Hematopoietic multipotent progenitor cell treated with erythropoietin and hydrocortisone succinate and interleukin-3 and kit ligand, for 8 days (in vitro differentiated cells): ENCODE measurements at regions not wholly inside any gene's neighbourhood (a gene's known extent, or its start where the extent isn't known, plus 50 kb on each side); places are given as distances from the start of the nearest gene placed in this dataset.
"Not testable (repeated sequence)": the region's sequence is repeated elsewhere in the genome, so short reads cannot be mapped to it uniquely, and the experiment has no call there.

Experiments used
- DNase-seq: peaks from one replicate; pipeline ENCODE4 v3.0.0-alpha.2; 2015

- not testable (repeated sequence) for DNase-seq
These were observed 72.4 kb downstream of the HNRNPD start for GRCh38 chr4:82301390-82301789.

- DNase-seq: peak; percentile 48
These were observed 80.5 kb downstream of the HNRNPD start for GRCh38 chr4:82293304-82293703.

GRCh38 chr4:82287720-82288119, 86.1 kb downstream of the HNRNPD start:
- no peak for DNase-seq

- DNase-seq: peak; percentile 99
These were observed 88.7 kb downstream of the HNRNPD start for GRCh38 chr4:82284858-82285805.

- no peak for DNase-seq
These were observed 89.3 kb downstream of the HNRNPD start for GRCh38 chr4:82284475-82284857.

- no peak for DNase-seq
These were observed 90.9 kb downstream of the HNRNPD start for GRCh38 chr4:82282875-82283274.

- not testable (repeated sequence) for DNase-seq
These were observed 94.2 kb downstream of the HNRNPD start for GRCh38 chr4:82279550-82279949.

- no peak for DNase-seq
These were observed 97.5 kb downstream of the HNRNPD start for GRCh38 chr4:82276332-82276640.

- no peak for DNase-seq
These were observed 98.1 kb downstream of the HNRNPD start for GRCh38 chr4:82275431-82276331.

GRCh38 chr4:82274700-82275099, 99.1 kb downstream of the HNRNPD start:
- DNase-seq: not testable (repeated sequence)

GRCh38 chr4:82272523-82272922, 101.3 kb downstream of the HNRNPD start:
- not testable (repeated sequence) for DNase-seq

GRCh38 chr4:82271915-82272480, 101.8 kb downstream of the HNRNPD start:
- DNase-seq: not testable (repeated sequence)

- no peak for DNase-seq
These were observed 105.0 kb downstream of the HNRNPD start for GRCh38 chr4:82268826-82269193.

- DNase-seq: peak; percentile 53
These were observed 105.6 kb downstream of the HNRNPD start for GRCh38 chr4:82268050-82268825.

- no peak for DNase-seq
These were observed 106.3 kb downstream of the HNRNPD start for GRCh38 chr4:82267506-82267905.

GRCh38 chr4:82266345-82266744, 107.4 kb downstream of the HNRNPD start:
- DNase-seq: no peak

GRCh38 chr4:82261084-82261483, 112.7 kb downstream of the HNRNPD start:
- no peak for DNase-seq

GRCh38 chr4:82260632-82261031, 113.2 kb downstream of the HNRNPD start:
- DNase-seq: no peak

GRCh38 chr4:82256718-82257117, 117.1 kb downstream of the HNRNPD start:
- DNase-seq: no peak

- DNase-seq: no peak
These were observed 118.1 kb downstream of the HNRNPD start for GRCh38 chr4:82255657-82256056.

- DNase-seq: no peak
These were observed 124.7 kb downstream of the HNRNPD start for GRCh38 chr4:82248903-82249632.

- no peak for DNase-seq
These were observed 126.2 kb downstream of the HNRNPD start for GRCh38 chr4:82247629-82248028.
